DMS53 treated with DMSO at 0.1 percent for 48 hours (cell line): ENCODE measurements at regions not wholly inside any gene's neighbourhood (a gene's known extent, or its start where the extent isn't known, plus 50 kb on each side); places are given as distances from the start of the nearest gene placed in this dataset.

ENCODE experiments used
- DNase-seq: peaks from one replicate; lab custom pipeline; 2025; ENCODE audit not compliant: unreplicated experiment; lab: John Stamatoyannopoulos, UW

- DNase-seq = no peak
These were observed 67.5 kb upstream of the LEF1 start for GRCh38 chr4:108236264-108236663.

GRCh38 chr4:108227923-108228322 lies 59.2 kb upstream of the LEF1 start:
- DNase-seq = no peak

GRCh38 chr4:108224611-108225053 lies 55.9 kb upstream of the LEF1 start:
- DNase-seq = no peak

- DNase-seq = no peak
These were observed 54.6 kb upstream of the LEF1 start for GRCh38 chr4:108223313-108223712.

- DNase-seq = no peak
These were observed 51.3 kb upstream of the LEF1 start for GRCh38 chr4:108219998-108220397.
